ENCODE measurements at regions not wholly inside any gene's neighbourhood (a gene's known extent, or its start where the extent isn't known, plus 50 kb on each side); places are given as distances from the start of the nearest gene placed in this dataset.

GRCh38 chr2:59586176-59586575, 967.3 kb downstream of the BCL11A start:
- H3K27me3 Mint-ChIP-seq, result no peaks in the 10 kb centered on the region
- no peak overlapping the region for H3K4me3 Mint-ChIP-seq
- H3K4me1 Mint-ChIP-seq (ENCODE audit: low read depth in 2 of 2), result no peaks in the 10 kb centered on the region
- no peak overlapping the region for H3K27ac Mint-ChIP-seq
- no peaks in the 10 kb centered on the region for H3K9me3 Mint-ChIP-seq
- no peak for ATAC-seq
- no peak for DNase-seq (ENCODE audit: low spot score)
- H3K36me3 Mint-ChIP-seq, result no peaks in the 10 kb centered on the region

GRCh38 chr2:59585655-59586054, 967.8 kb downstream of the BCL11A start:
- Mint-ChIP-seq H3K4me3 (no peak overlapping the region), H3K27me3 (no peaks in the 10 kb centered on the region), H3K9me3 (no peaks in the 10 kb centered on the region), H3K4me1 (ENCODE audit: low read depth in 2 of 2) (no peaks in the 10 kb centered on the region), H3K36me3 (no peaks in the 10 kb centered on the region), H3K27ac (no peak overlapping the region)
- ATAC-seq, result no peak
- no peak for DNase-seq (ENCODE audit: low spot score)

- DNase-seq (ENCODE audit: low spot score) (no peak), ATAC-seq (no peak)
- H3K27me3 Mint-ChIP-seq, result no peaks in the 10 kb centered on the region
- no peaks in the 10 kb centered on the region for H3K36me3 Mint-ChIP-seq
- no peaks in the 10 kb centered on the region for H3K4me1 Mint-ChIP-seq (ENCODE audit: low read depth in 2 of 2)
- H3K4me3 Mint-ChIP-seq, result no peak overlapping the region
- no peaks in the 10 kb centered on the region for H3K9me3 Mint-ChIP-seq
- no peak overlapping the region for H3K27ac Mint-ChIP-seq
These were observed 968.5 kb downstream of the BCL11A start for GRCh38 chr2:59584958-59585357.

GRCh38 chr2:59583173-59583765, 970.2 kb downstream of the BCL11A start:
- H3K27ac Mint-ChIP-seq, result no peak overlapping the region
- no peaks in the 10 kb centered on the region for H3K4me1 Mint-ChIP-seq (ENCODE audit: low read depth in 2 of 2)
- ATAC-seq (no peak), DNase-seq (ENCODE audit: low spot score) (no peak)
- no peaks in the 10 kb centered on the region for H3K9me3 Mint-ChIP-seq
- H3K36me3 Mint-ChIP-seq, result no peaks in the 10 kb centered on the region
- H3K4me3 Mint-ChIP-seq, result no peak overlapping the region
- no peaks in the 10 kb centered on the region for H3K27me3 Mint-ChIP-seq

- H3K4me3 Mint-ChIP-seq, result no peak overlapping the region
- ATAC-seq (no peak), DNase-seq (ENCODE audit: low spot score) (no peak)
- H3K4me1 Mint-ChIP-seq (ENCODE audit: low read depth in 2 of 2), result no peaks in the 10 kb centered on the region
- H3K27ac Mint-ChIP-seq, result no peak overlapping the region
- H3K9me3 Mint-ChIP-seq, result peaks cover 6% of the 10 kb centered on the region
- H3K27me3 Mint-ChIP-seq, result no peaks in the 10 kb centered on the region
- H3K36me3 Mint-ChIP-seq, result no peaks in the 10 kb centered on the region
These were observed 975.1 kb downstream of the BCL11A start for GRCh38 chr2:59578349-59578748.

- no peaks in the 10 kb centered on the region for H3K27me3 Mint-ChIP-seq
- no peak overlapping the region for H3K4me3 Mint-ChIP-seq
- peaks cover 6% of the 10 kb centered on the region for H3K9me3 Mint-ChIP-seq
- ATAC-seq, result no peak
- H3K4me1 Mint-ChIP-seq (ENCODE audit: low read depth in 2 of 2), result no peaks in the 10 kb centered on the region
- no peak overlapping the region for H3K27ac Mint-ChIP-seq
- DNase-seq (ENCODE audit: low spot score), result no peak
- H3K36me3 Mint-ChIP-seq, result no peaks in the 10 kb centered on the region
These were observed 978.3 kb downstream of the BCL11A start for GRCh38 chr2:59575191-59575590.

GRCh38 chr2:59572227-59572626, 981.2 kb downstream of the BCL11A start:
- ATAC-seq (no peak), DNase-seq (ENCODE audit: low spot score) (no peak)
- H3K27me3 Mint-ChIP-seq, result no peaks in the 10 kb centered on the region
- no peaks in the 10 kb centered on the region for H3K36me3 Mint-ChIP-seq
- no peak overlapping the region for H3K4me3 Mint-ChIP-seq
- H3K4me1 Mint-ChIP-seq (ENCODE audit: low read depth in 2 of 2), result no peaks in the 10 kb centered on the region
- peaks cover 6% of the 10 kb centered on the region for H3K9me3 Mint-ChIP-seq
- H3K27ac Mint-ChIP-seq, result no peak overlapping the region

GRCh38 chr2:59570818-59571217, 982.6 kb downstream of the BCL11A start:
- no peak overlapping the region for H3K27ac Mint-ChIP-seq
- no peaks in the 10 kb centered on the region for H3K4me1 Mint-ChIP-seq (ENCODE audit: low read depth in 2 of 2)
- peaks cover 6% of the 10 kb centered on the region for H3K9me3 Mint-ChIP-seq
- ATAC-seq, result no peak
- no peaks in the 10 kb centered on the region for H3K36me3 Mint-ChIP-seq
- no peaks in the 10 kb centered on the region for H3K27me3 Mint-ChIP-seq
- DNase-seq (ENCODE audit: low spot score), result no peak
- no peak overlapping the region for H3K4me3 Mint-ChIP-seq

- H3K27ac Mint-ChIP-seq, result no peak overlapping the region
- no peak overlapping the region for H3K4me3 Mint-ChIP-seq
- H3K9me3 Mint-ChIP-seq, result no peaks in the 10 kb centered on the region
- DNase-seq (ENCODE audit: low spot score) (no peak), ATAC-seq (no peak)
- no peaks in the 10 kb centered on the region for H3K4me1 Mint-ChIP-seq (ENCODE audit: low read depth in 2 of 2)
- H3K36me3 Mint-ChIP-seq, result no peaks in the 10 kb centered on the region
- no peaks in the 10 kb centered on the region for H3K27me3 Mint-ChIP-seq
These were observed 984.3 kb downstream of the BCL11A start for GRCh38 chr2:59569124-59569523.

- ATAC-seq, result no peak
These were observed 985.0 kb downstream of the BCL11A start for GRCh38 chr2:59568461-59568860.

GRCh38 chr2:59567151-59567550, 986.3 kb downstream of the BCL11A start:
- no peak for ATAC-seq
- Mint-ChIP-seq H3K4me1 (ENCODE audit: low read depth in 2 of 2) (no peaks in the 10 kb centered on the region), H3K27ac (no peak overlapping the region), H3K36me3 (no peaks in the 10 kb centered on the region), H3K9me3 (no peaks in the 10 kb centered on the region), H3K27me3 (no peaks in the 10 kb centered on the region), H3K4me3 (no peak overlapping the region)
- no peak for DNase-seq (ENCODE audit: low spot score)

More at GRCh38 chr2:59568461-59568860, 985.0 kb downstream of the BCL11A start:
- no peak overlapping the region for H3K27ac Mint-ChIP-seq
- no peaks in the 10 kb centered on the region for H3K36me3 Mint-ChIP-seq
- H3K4me3 Mint-ChIP-seq, result no peak overlapping the region
- no peaks in the 10 kb centered on the region for H3K4me1 Mint-ChIP-seq (ENCODE audit: low read depth in 2 of 2)
- H3K27me3 Mint-ChIP-seq, result no peaks in the 10 kb centered on the region
- DNase-seq (ENCODE audit: low spot score), result no peak
- H3K9me3 Mint-ChIP-seq, result no peaks in the 10 kb centered on the region

- DNase-seq (ENCODE audit: low spot score) (no peak), ATAC-seq (no peak)
- Mint-ChIP-seq H3K27me3 (no peaks in the 10 kb centered on the region), H3K4me1 (ENCODE audit: low read depth in 2 of 2) (no peaks in the 10 kb centered on the region), H3K36me3 (no peaks in the 10 kb centered on the region), H3K4me3 (no peak overlapping the region), H3K9me3 (no peaks in the 10 kb centered on the region), H3K27ac (no peak overlapping the region)
These were observed 986.7 kb downstream of the BCL11A start for GRCh38 chr2:59566739-59567138.

GRCh38 chr2:59561281-59561680, 992.2 kb downstream of the BCL11A start:
- Mint-ChIP-seq H3K27ac (no peak overlapping the region), H3K9me3 (no peaks in the 10 kb centered on the region), H3K4me3 (no peak overlapping the region), H3K27me3 (no peaks in the 10 kb centered on the region), H3K36me3 (no peaks in the 10 kb centered on the region), H3K4me1 (ENCODE audit: low read depth in 2 of 2) (no peaks in the 10 kb centered on the region)
- DNase-seq (ENCODE audit: low spot score) (no peak), ATAC-seq (no peak)

GRCh38 chr2:59560769-59561168, 992.7 kb downstream of the BCL11A start:
- H3K4me1 Mint-ChIP-seq (ENCODE audit: low read depth in 2 of 2), result no peaks in the 10 kb centered on the region

GRCh38 chr2:59540864-59541263, 1012.6 kb downstream of the BCL11A start:
- DNase-seq (ENCODE audit: low spot score), result no peak
- no peaks in the 10 kb centered on the region for H3K27me3 Mint-ChIP-seq
- H3K9me3 Mint-ChIP-seq, result peaks cover 3% of the 10 kb centered on the region
- no peak overlapping the region for H3K4me3 Mint-ChIP-seq
- no peak overlapping the region for H3K27ac Mint-ChIP-seq
- no peak for ATAC-seq
- no peaks in the 10 kb centered on the region for H3K36me3 Mint-ChIP-seq
- no peaks in the 10 kb centered on the region for H3K4me1 Mint-ChIP-seq (ENCODE audit: low read depth in 2 of 2)

More at GRCh38 chr2:59560769-59561168, 992.7 kb downstream of the BCL11A start:
- H3K9me3 Mint-ChIP-seq, result no peaks in the 10 kb centered on the region
- no peak for DNase-seq (ENCODE audit: low spot score)
- H3K27ac Mint-ChIP-seq, result no peak overlapping the region
- H3K27me3 Mint-ChIP-seq, result no peaks in the 10 kb centered on the region
- ATAC-seq, result no peak
- H3K4me3 Mint-ChIP-seq, result no peak overlapping the region
- H3K36me3 Mint-ChIP-seq, result no peaks in the 10 kb centered on the region

Data from natural killer cell treated with Interleukin-12 subunit alpha and Interleukin-12 subunit beta and Interleukin-15 and Interleukin-18, amount 100 ng/mL, for 72 hours (primary cell).